ENCODE measurements at regions not wholly inside any gene's neighbourhood (a gene's known extent, or its start where the extent isn't known, plus 50 kb on each side); places are given as distances from the start of the nearest gene placed in this dataset.

DNA sequence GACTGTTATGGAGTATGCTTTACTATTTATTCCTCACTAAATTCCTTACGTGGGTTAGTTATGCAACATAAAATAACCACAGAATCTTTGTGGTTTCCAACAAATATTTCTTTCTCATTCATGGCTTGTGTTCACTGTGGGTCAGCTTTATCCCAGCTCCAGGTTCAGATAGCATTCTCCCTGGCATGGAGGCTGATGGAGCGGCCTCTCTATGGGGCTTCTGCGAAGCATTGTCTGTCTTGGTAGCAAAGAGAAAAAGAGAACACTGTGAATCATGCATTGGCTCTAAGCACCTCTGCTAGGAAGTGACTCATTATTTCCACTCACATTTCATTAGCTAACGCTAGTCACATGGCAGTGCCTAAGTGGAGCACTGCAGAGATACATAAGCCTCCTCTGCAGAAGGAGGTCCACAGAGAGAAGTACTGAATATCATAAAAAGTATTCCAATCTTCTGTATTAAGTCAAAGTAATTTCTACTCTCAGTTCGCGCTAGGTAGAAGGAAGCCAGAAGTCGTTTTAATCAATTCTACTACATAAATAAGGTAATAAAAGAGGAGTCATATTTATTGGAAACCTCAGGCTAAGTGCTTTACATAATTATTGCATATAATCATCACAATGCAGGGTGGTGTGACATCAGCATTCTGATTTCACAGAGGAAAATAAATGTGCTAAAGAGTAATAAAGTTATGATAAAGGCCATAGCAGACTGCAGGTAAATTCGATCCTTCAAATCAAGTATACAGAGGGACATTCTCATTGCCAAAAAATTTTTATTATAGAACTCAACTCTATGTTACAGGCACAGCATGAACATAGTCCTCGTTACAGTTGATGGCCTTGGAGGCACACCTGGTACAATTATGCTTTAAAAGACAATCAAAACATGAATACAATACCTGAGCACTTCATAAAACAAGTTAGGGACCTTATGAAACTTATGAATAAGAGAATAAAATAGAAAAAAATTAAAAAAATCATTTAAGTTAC is 531.1 kb downstream of the CETN3 start:
- TF ChIP-seq, protein P1, sequence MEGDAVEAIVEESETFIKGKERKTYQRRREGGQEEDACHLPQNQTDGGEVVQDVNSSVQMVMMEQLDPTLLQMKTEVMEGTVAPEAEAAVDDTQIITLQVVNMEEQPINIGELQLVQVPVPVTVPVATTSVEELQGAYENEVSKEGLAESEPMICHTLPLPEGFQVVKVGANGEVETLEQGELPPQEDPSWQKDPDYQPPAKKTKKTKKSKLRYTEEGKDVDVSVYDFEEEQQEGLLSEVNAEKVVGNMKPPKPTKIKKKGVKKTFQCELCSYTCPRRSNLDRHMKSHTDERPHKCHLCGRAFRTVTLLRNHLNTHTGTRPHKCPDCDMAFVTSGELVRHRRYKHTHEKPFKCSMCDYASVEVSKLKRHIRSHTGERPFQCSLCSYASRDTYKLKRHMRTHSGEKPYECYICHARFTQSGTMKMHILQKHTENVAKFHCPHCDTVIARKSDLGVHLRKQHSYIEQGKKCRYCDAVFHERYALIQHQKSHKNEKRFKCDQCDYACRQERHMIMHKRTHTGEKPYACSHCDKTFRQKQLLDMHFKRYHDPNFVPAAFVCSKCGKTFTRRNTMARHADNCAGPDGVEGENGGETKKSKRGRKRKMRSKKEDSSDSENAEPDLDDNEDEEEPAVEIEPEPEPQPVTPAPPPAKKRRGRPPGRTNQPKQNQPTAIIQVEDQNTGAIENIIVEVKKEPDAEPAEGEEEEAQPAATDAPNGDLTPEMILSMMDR (IDR thresholded peaks at IDR 0.05; ENCODE audit: borderline replicate concordance, extremely low read depth, insufficient read depth): no peak
- Histone ChIP-seq H3K4me1 (ENCODE audit: control insufficient read depth in 2 of 3, insufficient read depth in 2 of 3, low read depth in 1 of 3, low read length in 3 of 3) (no peaks in the 10 kb centered on the region), H3K9ac (ENCODE audit: low read length in 3 of 3) (no peak overlapping the region), H3K27ac (ENCODE audit: low read depth in 2 of 2, low read length in 2 of 2) (no peak overlapping the region), H3K9me3 (ENCODE audit: control insufficient read depth in 2 of 3, insufficient read depth in 1 of 3, low read length in 3 of 3) (no peaks in the 10 kb centered on the region), H3K4me3 (ENCODE audit: low read length in 3 of 3) (no peak overlapping the region), H3K36me3 (ENCODE audit: control insufficient read depth in 2 of 3, insufficient read depth in 3 of 3, low read length in 3 of 3) (no peaks in the 10 kb centered on the region), H3K27me3 (ENCODE audit: control insufficient read depth, insufficient read depth, low read length) (no peaks in the 10 kb centered on the region)
- FAIRE-seq (no peak), DNase-seq (no peak)
- intact Hi-C loops (cut with DNase I): no loop called here

DNA sequence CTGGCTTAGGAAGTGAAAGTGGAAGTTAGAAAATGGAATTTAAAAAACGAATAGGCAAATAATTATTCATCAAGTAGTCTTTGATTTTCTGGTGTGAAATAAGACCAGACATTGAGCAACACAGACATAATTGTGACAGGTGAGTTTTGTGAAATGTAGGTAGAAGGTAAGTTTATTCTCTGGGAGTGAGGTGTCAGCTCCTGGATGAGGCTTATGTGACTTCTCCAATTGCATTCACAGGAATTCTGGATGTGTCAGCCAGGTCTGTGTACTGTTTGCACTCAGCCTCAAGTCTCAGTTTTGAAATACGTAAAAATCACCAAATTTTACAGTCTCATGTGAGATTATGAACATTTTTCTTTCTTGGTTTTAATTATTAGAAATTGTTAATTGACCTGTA is 537.6 kb downstream of the CETN3 start:
- Histone ChIP-seq H3K4me3 (ENCODE audit: low read length in 3 of 3) (no peak overlapping the region), H3K27ac (ENCODE audit: low read depth in 2 of 2, low read length in 2 of 2) (no peak overlapping the region), H3K36me3 (ENCODE audit: control insufficient read depth in 2 of 3, insufficient read depth in 3 of 3, low read length in 3 of 3) (no peaks in the 10 kb centered on the region), H3K4me1 (ENCODE audit: control insufficient read depth in 2 of 3, insufficient read depth in 2 of 3, low read depth in 1 of 3, low read length in 3 of 3) (no peaks in the 10 kb centered on the region), H3K9me3 (ENCODE audit: control insufficient read depth in 2 of 3, insufficient read depth in 1 of 3, low read length in 3 of 3) (no peaks in the 10 kb centered on the region), H3K27me3 (ENCODE audit: control insufficient read depth, insufficient read depth, low read length) (no peaks in the 10 kb centered on the region), H3K9ac (ENCODE audit: low read length in 3 of 3) (no peak overlapping the region)
- DNase-seq: no peak
- FAIRE-seq: no peak
- intact Hi-C loops (cut with DNase I): no loop called here
- TF ChIP-seq, protein P1 (IDR thresholded peaks at IDR 0.05; ENCODE audit: borderline replicate concordance, extremely low read depth, insufficient read depth): no peak

DNA sequence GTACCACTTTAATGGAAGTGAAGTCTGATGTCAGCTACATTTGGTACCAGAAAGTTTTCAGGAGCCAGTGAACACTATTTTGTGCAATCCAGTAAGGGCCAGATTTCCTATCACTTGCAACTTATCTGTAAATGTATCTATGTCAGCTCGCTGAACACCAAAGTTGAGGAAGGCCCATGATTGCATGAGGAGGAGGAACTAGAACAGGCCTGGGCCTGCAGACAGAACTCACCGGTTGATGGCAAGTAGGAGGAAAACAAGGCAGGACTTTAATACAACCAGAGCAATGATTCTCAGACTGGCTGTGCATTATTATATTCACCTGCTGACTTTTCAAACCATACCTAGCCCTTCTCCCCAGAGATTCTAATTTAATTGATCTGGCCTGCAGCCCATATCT is 540.2 kb downstream of the CETN3 start:
- H3K4me1 ChIP-seq (ENCODE audit: control insufficient read depth in 2 of 3, insufficient read depth in 2 of 3, low read depth in 1 of 3, low read length in 3 of 3): no peaks in the 10 kb centered on the region
- H3K36me3 ChIP-seq (ENCODE audit: control insufficient read depth in 2 of 3, insufficient read depth in 3 of 3, low read length in 3 of 3): no peaks in the 10 kb centered on the region
- TF ChIP-seq, protein P1 (IDR thresholded peaks at IDR 0.05; ENCODE audit: borderline replicate concordance, extremely low read depth, insufficient read depth): no peak
- H3K4me3 ChIP-seq (ENCODE audit: low read length in 3 of 3): no peak overlapping the region
- DNase-seq: no peak
- FAIRE-seq: no peak
- no peak overlapping the region for H3K9ac ChIP-seq (ENCODE audit: low read length in 3 of 3)
- no peak overlapping the region for H3K27ac ChIP-seq (ENCODE audit: low read depth in 2 of 2, low read length in 2 of 2)
- no peaks in the 10 kb centered on the region for H3K27me3 ChIP-seq (ENCODE audit: control insufficient read depth, insufficient read depth, low read length)
- no peaks in the 10 kb centered on the region for H3K9me3 ChIP-seq (ENCODE audit: control insufficient read depth in 2 of 3, insufficient read depth in 1 of 3, low read length in 3 of 3)
- intact Hi-C loops (cut with DNase I): no loop called here
